HCT116 (cell line): ENCODE measurements at regions not wholly inside any gene's neighbourhood (a gene's known extent, or its start where the extent isn't known, plus 50 kb on each side); places are given as distances from the start of the nearest gene placed in this dataset.

Experiments used
- ATAC-seq: fragments of 200-7000 bp; cut with Tn5 transposase; 2 replicates; pipeline ENCODE4 v1.9.1; 2020; ENCODE audit warnings: mild to moderate bottlenecking, moderate library complexity
- BruUV-seq: library from RNA; stranded (reverse); fragments of 400-500 nt; replicated peaks from 2 replicates; lab custom pipeline; 2021; lab: Mats Ljungman, UMichigan
- CTCF ChIA-PET: fragments of 300-600 bp; sonication (Branson Sonifier 250); formaldehyde crosslinking; loops from one replicate; lab custom pipeline; 2021; ENCODE audit warnings: antibody characterized with exemption; lab: Charles Lee
- POLR2A ChIA-PET: fragments of 300-600, 350-600 bp; sonication (Branson Sonifier 250); formaldehyde crosslinking; loops from one replicate; lab custom pipeline; 2021; ENCODE audit warnings: antibody characterized with exemption; lab: Charles Lee
- RAD21 ChIA-PET, 2 experiments: fragments of 300-600 bp; sonication (Branson Sonifier 250); formaldehyde crosslinking; loops; one replicate each; lab custom pipeline; 2023; ENCODE audit warnings: low total read pairs in 2 of 2; ENCODE audit not compliant: uncharacterized antibody in 2 of 2, unreplicated experiment in 2 of 2, low non-redundant PET in 1 of 2; lab: Charles Lee
- DNase-seq: peaks from one replicate; pipeline ENCODE4 v3.0.0-alpha.2; 2010; ENCODE audit warnings: low read depth, low spot score
- H2AFZ ChIP-seq: fragments of 200-600 bp; shearing (Covaris generic), sonication (generic); 2 replicates; pipeline ENCODE4 v1.6.1; 2017; ENCODE audit warnings: low read depth, mixed run types, mixed read lengths, antibody characterized with exemption, low read length; ENCODE audit not compliant: poor library complexity, severe bottlenecking
- H3K27ac ChIP-seq: 2 replicates; pipeline ENCODE4 v1.5.1; 2012; ENCODE audit warnings: low read depth, low read length
- H3K27me3 ChIP-seq: fragments of 200-600 bp; sonication (generic); 2 replicates; pipeline ENCODE4 v1.6.1; 2016; ENCODE audit warnings: mixed run types, low read length, mixed read lengths; ENCODE audit not compliant: insufficient read depth
- H3K36me3 ChIP-seq, 2 experiments: fragments of 200-500 bp in 1 of 2; fragments of 200-600 bp in 1 of 2; sonication (Bioruptor generic) in 1 of 2; sonication (generic) in 1 of 2; 2 replicates each; pipeline versions ENCODE4 v1.5.1 to v1.6.1; 2014 to 2016; ENCODE audit warnings: low read length in 2 of 2, inconsistent platforms in 1 of 2, mixed read lengths in 1 of 2, mixed run types in 1 of 2; ENCODE audit not compliant: insufficient read depth in 2 of 2, control insufficient read depth in 1 of 2
- H3K4me1 ChIP-seq, 2 experiments: fragments of 200-600 bp in 1 of 2; sonication (generic) in 1 of 2; 2 replicates each; pipeline versions ENCODE4 v1.5.1 to v1.6.1; 2012 to 2017; ENCODE audit warnings: low read length in 2 of 2, inconsistent platforms in 1 of 2, mild to moderate bottlenecking in 1 of 2, mixed read lengths in 1 of 2, mixed run types in 1 of 2, moderate library complexity in 1 of 2; ENCODE audit not compliant: insufficient read depth in 2 of 2, control insufficient read depth in 1 of 2
- H3K4me2 ChIP-seq: fragments of 200-600 bp; sonication (generic); 2 replicates; pipeline ENCODE4 v1.6.1; 2017; ENCODE audit warnings: mixed run types, low read length, mixed read lengths
- H3K4me3 ChIP-seq, 2 experiments: fragments of 200-600 bp in 1 of 2; sonication (generic) in 1 of 2; replicated peaks in 1 of 2; 2 replicates each; pipeline ENCODE4 v1.5.1; 2011 to 2016; ENCODE audit warnings: low read length in 2 of 2, control low read depth in 1 of 2, low read depth in 1 of 2, mild to moderate bottlenecking in 1 of 2, mixed read lengths in 1 of 2, mixed run types in 1 of 2
- H3K79me2 ChIP-seq: fragments of 200-600 bp; sonication (generic); 2 replicates; pipeline ENCODE4 v1.6.1; 2017; ENCODE audit warnings: mild to moderate bottlenecking, mixed run types, low read length, moderate library complexity, mixed read lengths; ENCODE audit not compliant: insufficient read depth
- H3K9ac ChIP-seq: fragments of 200-600 bp; sonication (generic); 2 replicates; pipeline ENCODE4 v1.6.1; 2016; ENCODE audit warnings: low read length, mixed read lengths
- H3K9me2 ChIP-seq: fragments of 200-600 bp; sonication (generic), shearing (Covaris generic); 2 replicates; pipeline ENCODE4 v1.6.1; 2017; ENCODE audit warnings: mixed run types, mild to moderate bottlenecking, moderate library complexity; ENCODE audit not compliant: insufficient read depth
- H3K9me3 ChIP-seq, 2 experiments: fragments of 200-500 bp in 1 of 2; fragments of 200-600 bp in 1 of 2; sonication (Bioruptor generic) in 1 of 2; sonication (generic) in 1 of 2; 2 replicates each; pipeline ENCODE4 v1.6.1; 2014 to 2017; ENCODE audit warnings: low read length in 2 of 2, mixed read lengths in 2 of 2, inconsistent platforms in 1 of 2, low read depth in 1 of 2, mild to moderate bottlenecking in 1 of 2, mixed run types in 1 of 2, moderate library complexity in 1 of 2; ENCODE audit not compliant: control insufficient read depth in 1 of 2, insufficient read depth in 1 of 2
- H4K20me1 ChIP-seq: fragments of 200-600 bp; sonication (generic), shearing (Covaris generic); 2 replicates; pipeline ENCODE4 v1.6.1; 2017; ENCODE audit warnings: mixed run types, mild to moderate bottlenecking, moderate library complexity; ENCODE audit not compliant: insufficient read depth
- EGR1 ChIP-seq: IDR thresholded peaks from 2 replicates; pipeline ENCODE4 v1.6.1; 2012; ENCODE audit warnings: low read depth
- EZH2phosphoT487 ChIP-seq: fragments of 200-600 bp; IDR thresholded peaks from 2 replicates; pipeline ENCODE4 v1.6.1; 2018; ENCODE audit warnings: antibody characterized with exemption, borderline replicate concordance
- FOSL1 ChIP-seq: IDR thresholded peaks from 2 replicates; pipeline ENCODE4 v1.6.1; 2012; ENCODE audit warnings: low read depth
- POLR2AphosphoS5 ChIP-seq: IDR thresholded peaks from 2 replicates; pipeline ENCODE4 v1.6.1; 2011; ENCODE audit warnings: mild to moderate bottlenecking, low read depth, low read length, moderate library complexity
- YY1 ChIP-seq: IDR thresholded peaks from 2 replicates; pipeline ENCODE4 v1.6.1; 2011; ENCODE audit warnings: low read length, low read depth, moderate library complexity, mild to moderate bottlenecking; ENCODE audit not compliant: insufficient replicate concordance; ENCODE audit errors: extremely low read depth
- ZFX ChIP-seq: fragments of 450-650 bp; IDR thresholded peaks from 2 replicates; pipeline ENCODE4 v1.6.1; 2017
- ZNF274 ChIP-seq: fragments of 200-500 bp; sonication (Bioruptor generic); IDR thresholded peaks from 2 replicates; pipeline ENCODE4 v1.6.1; 2014; ENCODE audit warnings: mild to moderate bottlenecking, low read depth, low read length, inconsistent platforms
- intact Hi-C: fragments of 100-400 bp; cut with micrococcal nuclease; formaldehyde crosslinking; loops from 2 replicates; pipeline ENCODE4 v1.10.0; 2022
- TF ChIP-seq, protein P1 (sequence below): IDR thresholded peaks from 2 replicates; pipeline ENCODE4 v1.6.1; 2012

GRCh38 chr4:137640156-137640837, 108.0 kb upstream of the PCDH18 start:
- Histone ChIP-seq H3K4me3 (no peak overlapping the region), H3K27ac (no peak overlapping the region), H3K9me2 (no peaks in the 10 kb centered on the region), H3K4me1 (no peaks in the 10 kb centered on the region), H2AFZ (no peak overlapping the region), H3K79me2 (no peaks in the 10 kb centered on the region), H3K4me2 (no peak overlapping the region), H3K36me3 (no peaks in the 10 kb centered on the region), H3K27me3 (no peaks in the 10 kb centered on the region), H3K9me3 (no peaks in the 10 kb centered on the region), H3K9ac (no peak overlapping the region), H4K20me1 (no peaks in the 10 kb centered on the region)
- ATAC-seq (no peak), DNase-seq (no peak)
- RAD21 ChIA-PET, result no interaction called here
- BruUV-seq, result no TSS peak
- CTCF ChIA-PET, result no interaction called here
- POLR2A ChIA-PET, result no interaction called here
- intact Hi-C loops, result no loop called here
- TF ChIP-seq, protein P1, sequence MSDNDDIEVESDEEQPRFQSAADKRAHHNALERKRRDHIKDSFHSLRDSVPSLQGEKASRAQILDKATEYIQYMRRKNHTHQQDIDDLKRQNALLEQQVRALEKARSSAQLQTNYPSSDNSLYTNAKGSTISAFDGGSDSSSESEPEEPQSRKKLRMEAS, result no peak
- no peak for TF ChIP-seq POLR2AphosphoS5

GRCh38 chr4:137638934-137639333, 106.6 kb upstream of the PCDH18 start:
- no peaks in the 10 kb centered on the region for H3K79me2 ChIP-seq
- CTCF ChIA-PET, result no interaction called here
- no peak overlapping the region for H3K27ac ChIP-seq
- no peak for DNase-seq
- no TSS peak for BruUV-seq
- TF ChIP-seq YY1 (no peak), FOSL1 (no peak), ZNF274 (no peak), EGR1 (no peak), EZH2phosphoT487 (no peak), ZFX (no peak)
- TF ChIP-seq, protein P1, result no peak
- no peak overlapping the region for H2AFZ ChIP-seq
- no peak for ATAC-seq
- H3K4me3 ChIP-seq, result no peak overlapping the region
- H3K36me3 ChIP-seq, result no peaks in the 10 kb centered on the region
- no peaks in the 10 kb centered on the region for H3K27me3 ChIP-seq
- no peak overlapping the region for H3K4me2 ChIP-seq
- intact Hi-C loops, result no loop called here
- H3K4me1 ChIP-seq, result no peaks in the 10 kb centered on the region
- H3K9ac ChIP-seq, result no peak overlapping the region
- no peaks in the 10 kb centered on the region for H3K9me2 ChIP-seq
- no peaks in the 10 kb centered on the region for H3K9me3 ChIP-seq
- no peaks in the 10 kb centered on the region for H4K20me1 ChIP-seq
- POLR2A ChIA-PET, result no interaction called here
- RAD21 ChIA-PET, result no interaction called here
